ENCODE measurements at regions not wholly inside any gene's neighbourhood (a gene's known extent, or its start where the extent isn't known, plus 50 kb on each side); places are given as distances from the start of the nearest gene placed in this dataset.
A peak's percentile ranks its signal among the peaks of the same experiment; 100 is the strongest.

DNA sequence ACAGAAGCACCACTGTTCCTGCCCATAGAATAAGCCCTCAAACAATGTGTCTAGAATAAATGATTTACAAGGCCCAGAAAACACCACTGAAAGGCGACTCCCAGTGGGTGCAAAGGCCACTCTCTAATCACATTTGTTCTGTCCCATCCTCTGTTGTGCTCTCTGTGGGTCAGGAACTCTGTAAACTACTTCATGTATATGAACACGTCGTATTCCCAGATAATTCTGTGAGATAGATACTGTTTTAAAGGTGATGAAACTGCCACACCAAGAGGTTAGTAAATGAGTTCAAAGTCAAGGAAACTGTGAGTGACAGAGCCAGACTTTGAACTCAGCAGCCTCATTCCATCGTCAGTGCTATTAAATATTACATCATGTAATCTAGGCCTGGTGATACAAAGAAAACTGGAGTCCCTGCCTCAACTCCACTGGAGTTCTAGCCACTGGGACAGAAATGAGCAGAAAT, 269.7 kb upstream of the DCC start:
- Histone ChIP-seq H3K79me2 (ENCODE audit: insufficient read depth, low read length) (no peaks in the 10 kb centered on the region), H4K20me1 (ENCODE audit: control insufficient read depth, insufficient read depth, insufficient read length) (no peaks in the 10 kb centered on the region), H4K8ac (replicated peaks; ENCODE audit: insufficient read length, low read depth, low read length) (no peak overlapping the region), H3K23me2 (ENCODE audit: insufficient read length, low read depth, low read length, poor library complexity, severe bottlenecking) (no peaks in the 10 kb centered on the region), H3K4me2 (ENCODE audit: insufficient read depth, insufficient read length, low read length) (no peak overlapping the region), H2BK5ac (ENCODE audit: insufficient read length, low read length) (no peak overlapping the region), H3K56ac (ENCODE audit: insufficient read length, low read depth, low read length) (no peak overlapping the region), H2BK12ac (ENCODE audit: insufficient read length, low read depth, low read length) (no peak overlapping the region), H3K18ac (ENCODE audit: insufficient read length, low read depth, low read length) (no peak overlapping the region), H3K27me3 (ENCODE audit: insufficient read depth, low read length) (no peaks in the 10 kb centered on the region), H2BK15ac (ENCODE audit: low read depth, low read length) (no peak overlapping the region), H3K14ac (ENCODE audit: insufficient read depth, low read length) (no peak overlapping the region), H2BK20ac (ENCODE audit: low read depth, low read length, poor library complexity, severe bottlenecking) (no peak overlapping the region), H3K79me1 (ENCODE audit: insufficient read depth, low read depth, low read length, poor library complexity, severe bottlenecking) (no peaks in the 10 kb centered on the region), H4K5ac (ENCODE audit: insufficient read length, low read depth, low read length) (no peak overlapping the region), H3K9me3 (ENCODE audit: control insufficient read depth, low read depth, low read length) (no peaks in the 10 kb centered on the region), H3K27ac (ENCODE audit: insufficient read length, low read depth, low read length) (no peak overlapping the region), H3K4ac (ENCODE audit: low read depth, low read length) (no peak overlapping the region), H3K23ac (ENCODE audit: insufficient read length, low read depth, low read length) (no peak overlapping the region), H4K91ac (ENCODE audit: insufficient read length, low read depth, low read length) (no peak overlapping the region), H2AK5ac (ENCODE audit: insufficient read length, low read length) (no peak overlapping the region), H3K9ac (ENCODE audit: extremely low read depth, insufficient read length, low read length) (no peak overlapping the region), H3T11ph (ENCODE audit: low read length) (no peak overlapping the region), H3K4me1 (ENCODE audit: insufficient read depth, low read length) (no peaks in the 10 kb centered on the region), H2AFZ (ENCODE audit: low read length) (no peak overlapping the region), H2BK120ac (ENCODE audit: low read depth, low read length, poor library complexity, severe bottlenecking) (peak overlapping the region; percentile 23)
- Mint-ChIP-seq H3K9me3 (peaks cover 20 to 22% of the 10 kb centered on the region in 2 experiments), H3K4me3 (no peak overlapping the region), H3K27me3 (ENCODE audit: low read depth) (peaks cover 6% of the 10 kb centered on the region; the same call in 1 of the 2 replicates), H3K27ac (no peak overlapping the region), H3K36me3 (ENCODE audit: insufficient read depth in 1 of 3, low read depth in 3 of 3) (peaks cover 10 to 29% (median 12%) of the 10 kb centered on the region in 3 experiments), H3K4me1 (peaks cover 3 to 9% of the 10 kb centered on the region in 2 experiments; a peak in 3 of 4 replicates)
- WGBS (ENCODE audit: extremely low coverage, insufficient read length, low lambda C conversion rate) = no CpG with 5 or more reads among the region's 4 CpGs
- DNase-seq = no peak
- TF ChIP-seq, protein P1, sequence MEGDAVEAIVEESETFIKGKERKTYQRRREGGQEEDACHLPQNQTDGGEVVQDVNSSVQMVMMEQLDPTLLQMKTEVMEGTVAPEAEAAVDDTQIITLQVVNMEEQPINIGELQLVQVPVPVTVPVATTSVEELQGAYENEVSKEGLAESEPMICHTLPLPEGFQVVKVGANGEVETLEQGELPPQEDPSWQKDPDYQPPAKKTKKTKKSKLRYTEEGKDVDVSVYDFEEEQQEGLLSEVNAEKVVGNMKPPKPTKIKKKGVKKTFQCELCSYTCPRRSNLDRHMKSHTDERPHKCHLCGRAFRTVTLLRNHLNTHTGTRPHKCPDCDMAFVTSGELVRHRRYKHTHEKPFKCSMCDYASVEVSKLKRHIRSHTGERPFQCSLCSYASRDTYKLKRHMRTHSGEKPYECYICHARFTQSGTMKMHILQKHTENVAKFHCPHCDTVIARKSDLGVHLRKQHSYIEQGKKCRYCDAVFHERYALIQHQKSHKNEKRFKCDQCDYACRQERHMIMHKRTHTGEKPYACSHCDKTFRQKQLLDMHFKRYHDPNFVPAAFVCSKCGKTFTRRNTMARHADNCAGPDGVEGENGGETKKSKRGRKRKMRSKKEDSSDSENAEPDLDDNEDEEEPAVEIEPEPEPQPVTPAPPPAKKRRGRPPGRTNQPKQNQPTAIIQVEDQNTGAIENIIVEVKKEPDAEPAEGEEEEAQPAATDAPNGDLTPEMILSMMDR (conservative IDR thresholded peaks at IDR 0.05) = no peak
